ENCODE measurements at regions not wholly inside any gene's neighbourhood (a gene's known extent, or its start where the extent isn't known, plus 50 kb on each side); places are given as distances from the start of the nearest gene placed in this dataset.
"Not testable (repeated sequence)": the region's sequence is repeated elsewhere in the genome, so short reads cannot be mapped to it uniquely, and the experiment has no call there.

DNA sequence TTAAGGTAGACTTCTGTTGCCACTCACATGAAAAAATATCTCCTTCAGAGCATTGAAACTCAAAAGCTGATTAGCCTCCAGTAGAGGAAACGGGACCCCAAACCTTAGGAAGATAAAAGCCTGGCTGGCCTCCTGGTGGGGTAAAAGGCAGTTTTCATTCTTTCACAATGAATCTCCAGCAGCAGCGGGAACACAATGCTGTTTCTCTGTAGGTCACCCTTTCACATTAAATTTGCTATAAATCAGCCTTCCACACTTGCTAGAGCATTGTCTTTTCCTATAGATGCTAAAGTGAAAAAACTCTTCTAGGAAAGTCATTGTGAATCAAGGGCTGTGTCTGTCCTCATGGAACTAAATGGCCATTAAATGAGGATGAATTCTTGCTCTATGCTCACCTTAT is 207.3 kb upstream of the MAGEB2 start:
- ATAC-seq (ENCODE audit: poor library complexity) = no peak
- intact Hi-C loops (cut with DNase I) = no loop called here

GRCh38 chrX:30010471-30010870 is 204.9 kb upstream of the MAGEB2 start:
- DNase-seq (no peak), ATAC-seq (ENCODE audit: poor library complexity) (no peak)
- intact Hi-C loops (cut with DNase I) = no loop called here

More for the DNA sequence above, 207.3 kb upstream of the MAGEB2 start:
- DNase-seq = no peak

DNA sequence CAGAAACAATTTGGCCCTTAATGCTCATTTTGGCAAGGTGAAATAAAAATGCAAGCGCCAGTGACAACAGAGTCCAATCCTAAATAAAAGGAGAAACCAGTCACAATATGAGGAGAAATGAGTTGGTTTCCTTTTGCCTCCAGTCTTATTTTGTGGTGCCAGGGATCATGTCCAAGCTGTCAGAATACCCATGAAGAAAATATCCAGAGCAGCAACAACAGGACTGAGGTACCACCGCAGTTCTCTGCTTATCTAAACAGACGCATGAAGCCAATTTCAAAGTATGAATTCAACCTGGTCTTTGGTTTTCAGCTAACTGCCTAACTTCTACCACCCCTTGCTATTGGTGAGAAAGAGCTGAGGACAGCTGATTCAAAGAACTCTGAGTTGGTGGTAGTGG is 199.9 kb upstream of the MAGEB2 start:
- intact Hi-C loops (cut with DNase I) = no loop called here
- ATAC-seq (ENCODE audit: poor library complexity) (no peak), DNase-seq (no peak)

DNA sequence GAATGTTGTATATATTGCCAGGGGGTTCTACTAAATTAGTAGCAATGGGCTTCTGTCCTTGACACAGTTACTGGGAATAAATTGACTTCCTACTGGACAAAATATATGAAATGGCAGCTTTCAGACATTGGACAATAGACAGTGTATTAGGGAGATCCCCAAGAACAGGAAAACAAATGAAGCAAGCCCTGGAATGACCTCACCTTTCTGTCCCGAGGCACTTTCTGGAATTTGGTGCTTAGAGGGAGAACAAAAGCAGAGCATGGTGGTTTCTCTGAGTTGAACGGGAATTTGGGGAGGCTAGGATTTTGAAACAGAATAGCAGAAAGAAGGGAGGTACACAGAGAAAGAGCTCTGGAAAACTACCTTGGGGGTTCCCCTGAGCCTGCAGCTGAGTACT is 187.7 kb upstream of the MAGEB2 start:
- no peak for DNase-seq
- intact Hi-C loops (cut with DNase I) = no loop called here
- ATAC-seq (ENCODE audit: poor library complexity) = no peak

- ATAC-seq (ENCODE audit: poor library complexity); intact Hi-C loops (cut with DNase I); DNase-seq: not testable (repeated sequence)
Measured at GRCh38 chrX:30036406-30036805, 179.0 kb upstream of the MAGEB2 start.

DNA sequence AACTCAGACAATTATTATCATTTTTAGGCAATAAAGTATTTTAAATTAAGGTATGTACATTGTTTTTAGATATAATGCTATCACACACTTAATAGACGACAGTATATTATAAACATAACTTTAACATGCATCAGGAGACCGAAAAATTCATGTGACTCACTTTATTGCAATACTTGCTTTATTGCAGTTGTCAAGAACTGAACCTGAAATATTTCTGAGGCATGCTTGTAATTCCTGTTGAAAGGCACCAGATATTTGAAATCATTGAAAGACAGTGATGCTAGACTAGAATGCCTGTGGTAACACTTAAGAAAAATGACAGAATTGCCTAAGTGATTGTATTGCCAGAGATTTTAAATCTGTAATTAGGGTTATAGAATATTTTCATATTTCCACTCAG is 175.6 kb upstream of the MAGEB2 start:
- no peak for ATAC-seq (ENCODE audit: poor library complexity)
- intact Hi-C loops (cut with DNase I) = no loop called here
- no peak for DNase-seq

- DNase-seq = no peak
- no peak for ATAC-seq (ENCODE audit: poor library complexity)
- intact Hi-C loops (cut with DNase I) = no loop called here
Measured at GRCh38 chrX:30060718-30061117, 154.6 kb upstream of the MAGEB2 start.

DNA sequence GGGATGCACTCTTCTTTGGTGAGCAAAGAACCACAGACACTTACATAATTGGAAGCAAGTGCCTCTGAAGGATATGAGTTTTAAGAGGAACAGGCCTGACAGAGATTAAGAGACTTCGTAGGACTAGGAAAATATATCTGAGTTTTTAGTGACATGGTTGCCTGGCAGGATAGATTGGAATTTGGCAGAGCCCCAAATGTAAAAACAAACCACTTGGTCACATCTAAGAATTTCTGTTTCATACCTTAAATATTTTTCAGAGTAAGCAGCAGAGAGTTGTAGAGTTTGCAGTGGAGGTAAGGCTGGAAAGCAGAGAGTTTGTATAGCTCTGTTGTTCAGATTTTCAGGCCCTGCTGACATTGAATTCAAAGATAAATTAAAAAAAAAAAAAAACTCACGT is 150.1 kb upstream of the MAGEB2 start:
- intact Hi-C loops (cut with DNase I) = no loop called here
- ATAC-seq (ENCODE audit: poor library complexity) = no peak
- DNase-seq = no peak

DNA sequence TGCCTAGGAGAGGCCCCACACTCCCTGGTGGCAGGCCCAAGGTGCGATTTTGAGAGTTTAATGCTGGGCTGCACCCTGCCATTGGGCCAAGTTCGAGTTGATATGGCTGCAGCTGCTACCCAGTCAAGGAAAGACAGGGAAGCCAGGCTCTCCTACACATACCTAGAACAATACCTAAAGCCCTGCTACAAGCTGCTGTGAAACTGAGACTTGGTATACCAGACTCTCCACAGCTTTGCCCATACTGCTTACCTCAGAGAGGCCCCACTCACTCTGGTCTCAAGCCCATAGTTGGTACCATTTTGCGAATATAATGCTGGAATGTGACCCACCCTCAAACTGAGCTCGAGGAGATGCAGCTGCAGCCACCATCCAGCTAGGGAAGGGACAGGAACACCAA is 147.7 kb upstream of the MAGEB2 start:
- ATAC-seq (ENCODE audit: poor library complexity) = no peak
- no peak for DNase-seq
- intact Hi-C loops (cut with DNase I) = no loop called here

- intact Hi-C loops (cut with DNase I) = no loop called here
- DNase-seq (no peak), ATAC-seq (ENCODE audit: poor library complexity) (no peak)
Measured at GRCh38 chrX:30085571-30085970, 129.8 kb upstream of the MAGEB2 start.

GRCh38 chrX:30111431-30111830 is 103.9 kb upstream of the MAGEB2 start:
- intact Hi-C loops (cut with DNase I) = no loop called here
- ATAC-seq (ENCODE audit: poor library complexity) (no peak), DNase-seq (no peak)

DNA sequence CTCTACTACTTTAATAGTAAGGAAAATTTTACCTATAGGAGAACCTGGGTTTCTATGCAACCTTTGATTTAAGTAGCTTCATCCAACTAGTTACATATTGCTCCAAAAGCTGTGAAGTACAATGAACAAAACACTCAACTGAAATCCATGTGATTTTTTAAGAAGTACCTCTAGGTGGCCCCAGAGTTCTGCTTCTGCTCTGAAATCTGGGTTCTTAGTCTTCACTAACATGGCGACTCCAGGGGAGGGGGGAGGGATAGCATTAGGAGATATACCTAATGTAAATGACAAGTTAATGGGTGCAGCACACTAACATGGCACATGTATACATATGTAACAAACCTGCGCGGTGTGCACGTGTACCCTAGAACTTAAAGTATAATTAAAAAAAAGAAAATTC is 73.4 kb upstream of the MAGEB2 start:
- intact Hi-C loops (cut with DNase I) = loop anchor here (10.0 kb wide), 1 partner anchor 363 kb away; no protein-coding TSS in a partner anchor
- no peak for ATAC-seq (ENCODE audit: poor library complexity)
- no peak for DNase-seq

DNA sequence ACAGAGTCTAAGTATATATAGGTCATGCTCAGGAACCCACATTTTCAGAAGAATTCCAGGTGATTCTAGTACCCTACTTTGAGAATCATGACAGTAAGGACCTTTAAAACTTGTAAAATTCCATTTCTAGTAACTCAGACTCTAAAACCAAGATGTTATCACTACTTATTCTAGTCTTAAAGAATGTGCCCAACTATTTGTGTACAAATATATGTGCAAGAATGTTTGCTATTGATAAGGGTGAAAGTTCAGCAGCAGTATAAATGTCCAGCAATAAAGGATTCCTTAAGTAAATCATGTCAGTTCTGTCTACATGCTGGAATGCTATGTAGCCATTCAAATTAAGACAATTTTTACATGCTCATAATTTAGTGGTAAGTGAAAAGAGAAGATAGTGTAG is 71.1 kb upstream of the MAGEB2 start:
- no peak for ATAC-seq (ENCODE audit: poor library complexity)
- intact Hi-C loops (cut with DNase I) = loop anchor here (10.0 kb wide), 1 partner anchor 361 kb away; no protein-coding TSS in a partner anchor

GRCh38 chrX:30144971-30145731 is 70.2 kb upstream of the MAGEB2 start:
- DNase-seq = no peak
- ATAC-seq (ENCODE audit: poor library complexity) = no peak
- intact Hi-C loops (cut with DNase I) = loop anchor here (10.0 kb wide), 1 partner anchor 360 kb away; no protein-coding TSS in a partner anchor

More for the DNA sequence above, 71.1 kb upstream of the MAGEB2 start:
- DNase-seq = no peak

DNA sequence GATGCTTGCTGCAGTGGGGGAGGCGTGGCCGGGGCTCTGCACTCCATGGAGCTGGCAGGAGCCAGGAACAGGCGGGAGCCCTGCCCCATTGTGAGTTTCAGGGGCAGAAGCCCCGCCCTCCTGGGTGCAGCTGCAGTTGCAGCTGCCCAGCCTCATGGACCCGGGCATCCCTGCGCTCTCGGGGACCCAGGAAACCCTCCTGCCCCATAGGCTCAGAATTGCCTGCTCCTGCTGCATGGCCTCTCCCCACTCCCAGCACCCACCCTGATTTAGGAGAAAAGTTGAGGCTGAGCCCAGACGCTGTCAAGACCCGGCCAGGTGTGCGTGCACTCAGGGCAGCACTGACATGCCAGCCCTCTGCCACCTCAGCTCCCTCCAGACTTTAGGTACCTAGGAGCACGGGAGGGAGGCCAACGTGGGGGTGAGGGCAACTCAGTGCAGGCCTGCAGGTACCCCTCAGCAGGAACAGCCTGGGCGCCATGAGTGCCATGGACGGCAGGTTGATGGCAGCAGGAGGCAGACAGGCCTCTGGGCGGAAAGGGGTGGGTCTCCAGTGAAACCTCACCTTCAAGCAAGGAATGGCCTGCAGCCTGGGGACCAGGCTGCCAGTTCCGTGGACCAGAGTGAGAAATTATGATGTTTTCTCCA is 67.2 kb upstream of the MAGEB2 start:
- intact Hi-C loops (cut with DNase I) = loop anchor here (10.0 kb wide), 1 partner anchor 357 kb away; no protein-coding TSS in a partner anchor
- ATAC-seq (ENCODE audit: poor library complexity) (no peak), DNase-seq (no peak)

- intact Hi-C loops (cut with DNase I) = loop anchor here (10.0 kb wide), 1 partner anchor 356 kb away; no protein-coding TSS in a partner anchor
- ATAC-seq (ENCODE audit: poor library complexity); DNase-seq: not testable (repeated sequence)
Measured at GRCh38 chrX:30149206-30149605, 66.2 kb upstream of the MAGEB2 start.

- intact Hi-C loops (cut with DNase I) = no loop called here
- ATAC-seq (ENCODE audit: poor library complexity) (no peak), DNase-seq (no peak)
Measured at GRCh38 chrX:30150196-30150895, 65.0 kb upstream of the MAGEB2 start.

- DNase-seq = no peak
- intact Hi-C loops (cut with DNase I) = no loop called here
- ATAC-seq (ENCODE audit: poor library complexity) = peak; percentile 29
Measured at GRCh38 chrX:30151964-30152363, 63.4 kb upstream of the MAGEB2 start.

- no peak for DNase-seq
- ATAC-seq (ENCODE audit: poor library complexity) = no peak
- intact Hi-C loops (cut with DNase I) = no loop called here
Measured at GRCh38 chrX:30153175-30153880, 62.0 kb upstream of the MAGEB2 start.
